ENCODE measurements at regions not wholly inside any gene's neighbourhood (a gene's known extent, or its start where the extent isn't known, plus 50 kb on each side); places are given as distances from the start of the nearest gene placed in this dataset.
"Not testable (repeated sequence)": the region's sequence is repeated elsewhere in the genome, so short reads cannot be mapped to it uniquely, and the experiment has no call there.

GRCh38 chr1:115452600-115453329 is 114.7 kb upstream of the NGF start:
- DNase-seq, result no peak

GRCh38 chr1:115450501-115451040 is 112.5 kb upstream of the NGF start:
- DNase-seq, result no peak

GRCh38 chr1:115448282-115449044 is 110.4 kb upstream of the NGF start:
- DNase-seq, result no peak

GRCh38 chr1:115447672-115448071 is 109.6 kb upstream of the NGF start:
- no peak for DNase-seq

- no peak for DNase-seq
These were observed 107.0 kb upstream of the NGF start for GRCh38 chr1:115445090-115445489.

- DNase-seq, result no peak
These were observed 102.7 kb upstream of the NGF start for GRCh38 chr1:115440733-115441132.

GRCh38 chr1:115439520-115439919 is 101.5 kb upstream of the NGF start:
- DNase-seq, result not testable (repeated sequence)

GRCh38 chr1:115437196-115437595 is 99.1 kb upstream of the NGF start:
- DNase-seq, result peak; percentile 74

- no peak for DNase-seq
These were observed 98.5 kb upstream of the NGF start for GRCh38 chr1:115436596-115436995.

GRCh38 chr1:115433483-115433882 is 95.4 kb upstream of the NGF start:
- no peak for DNase-seq

- DNase-seq, result no peak
These were observed 94.0 kb upstream of the NGF start for GRCh38 chr1:115432061-115432460.

- DNase-seq, result peak; percentile 24
These were observed 92.6 kb upstream of the NGF start for GRCh38 chr1:115430441-115431158.

GRCh38 chr1:115429884-115430283 is 91.8 kb upstream of the NGF start:
- no peak for DNase-seq

GRCh38 chr1:115429241-115429640 is 91.2 kb upstream of the NGF start:
- no peak for DNase-seq

GRCh38 chr1:115428676-115429075 is 90.6 kb upstream of the NGF start:
- DNase-seq, result no peak

GRCh38 chr1:115428256-115428655 is 90.2 kb upstream of the NGF start:
- DNase-seq, result no peak

GRCh38 chr1:115426956-115427355 is 88.9 kb upstream of the NGF start:
- DNase-seq, result no peak

- DNase-seq, result no peak
These were observed 88.3 kb upstream of the NGF start for GRCh38 chr1:115426231-115426771.

GRCh38 chr1:115425442-115425841 is 87.4 kb upstream of the NGF start:
- DNase-seq, result no peak

- no peak for DNase-seq
These were observed 85.7 kb upstream of the NGF start for GRCh38 chr1:115423776-115424175.

GRCh38 chr1:115419571-115419970 is 81.5 kb upstream of the NGF start:
- DNase-seq, result no peak

GRCh38 chr1:115413621-115414020 is 75.6 kb upstream of the NGF start:
- DNase-seq, result no peak

GRCh38 chr1:115413208-115413607 is 75.2 kb upstream of the NGF start:
- DNase-seq, result no peak

Data from NCI-H1436 (cell line).